HG03558 (cell line): ENCODE measurements at regions not wholly inside any gene's neighbourhood (a gene's known extent, or its start where the extent isn't known, plus 50 kb on each side); places are given as distances from the start of the nearest gene placed in this dataset.
"Not testable (repeated sequence)": the region's sequence is repeated elsewhere in the genome, so short reads cannot be mapped to it uniquely, and the experiment has no call there.

ENCODE experiments used
- ATAC-seq: cut with Tn5 transposase; IDR thresholded peaks from one replicate; pipeline ENCODE4 v1.9.1; 2021; ENCODE audit warnings: moderate number of reproducible peaks; ENCODE audit not compliant: unreplicated experiment; ENCODE audit errors: extremely low read depth

GRCh38 chr1:60268451-60268850 is 194.9 kb upstream of the C1orf87 start:
- ATAC-seq, result no peak

- no peak for ATAC-seq
These were observed 192.3 kb upstream of the C1orf87 start for GRCh38 chr1:60265560-60266535.

GRCh38 chr1:60262701-60263100 is 189.1 kb upstream of the C1orf87 start:
- no peak for ATAC-seq

GRCh38 chr1:60257531-60257930 is 184.0 kb upstream of the C1orf87 start:
- ATAC-seq, result no peak

GRCh38 chr1:60255565-60255964 is 182.0 kb upstream of the C1orf87 start:
- no peak for ATAC-seq

GRCh38 chr1:60251426-60251825 is 177.9 kb upstream of the C1orf87 start:
- ATAC-seq, result no peak

GRCh38 chr1:60247467-60247866 is 173.9 kb upstream of the C1orf87 start:
- not testable (repeated sequence) for ATAC-seq

GRCh38 chr1:60245324-60245723 is 171.8 kb upstream of the C1orf87 start:
- ATAC-seq, result no peak

- ATAC-seq, result no peak
These were observed 171.3 kb upstream of the C1orf87 start for GRCh38 chr1:60244906-60245305.

GRCh38 chr1:60235275-60235674 is 161.7 kb upstream of the C1orf87 start:
- ATAC-seq, result no peak

- no peak for ATAC-seq
These were observed 161.2 kb upstream of the C1orf87 start for GRCh38 chr1:60234776-60235175.

GRCh38 chr1:60229821-60230220 is 156.3 kb upstream of the C1orf87 start:
- no peak for ATAC-seq

- ATAC-seq, result no peak
These were observed 154.5 kb upstream of the C1orf87 start for GRCh38 chr1:60228041-60228491.

- ATAC-seq, result no peak
These were observed 154.0 kb upstream of the C1orf87 start for GRCh38 chr1:60227601-60228000.

- no peak for ATAC-seq
These were observed 151.9 kb upstream of the C1orf87 start for GRCh38 chr1:60225486-60225885.

GRCh38 chr1:60224523-60224922 is 151.0 kb upstream of the C1orf87 start:
- no peak for ATAC-seq

GRCh38 chr1:60223158-60223557 is 149.6 kb upstream of the C1orf87 start:
- ATAC-seq, result no peak

- no peak for ATAC-seq
These were observed 149.0 kb upstream of the C1orf87 start for GRCh38 chr1:60222360-60223115.

- no peak for ATAC-seq
These were observed 139.7 kb upstream of the C1orf87 start for GRCh38 chr1:60213253-60213652.

- ATAC-seq, result no peak
These were observed 122.5 kb upstream of the C1orf87 start for GRCh38 chr1:60196026-60196425.

- no peak for ATAC-seq
These were observed 112.1 kb upstream of the C1orf87 start for GRCh38 chr1:60185684-60186083.
